HG02571 (cell line): ENCODE measurements at regions not wholly inside any gene's neighbourhood (a gene's known extent, or its start where the extent isn't known, plus 50 kb on each side); places are given as distances from the start of the nearest gene placed in this dataset.

Source experiments
- ATAC-seq: cut with Tn5 transposase; IDR thresholded peaks from one replicate; pipeline ENCODE4 v1.9.1; 2021; ENCODE audit warnings: mild to moderate bottlenecking, moderate library complexity; ENCODE audit not compliant: unreplicated experiment

- ATAC-seq: no peak
These were observed 986.3 kb downstream of the TFAP2A start for GRCh38 chr6:9428421-9429172.

- ATAC-seq: no peak
These were observed 986.8 kb upstream of the SLC35B3 start for GRCh38 chr6:9422138-9422537.

- ATAC-seq: no peak
These were observed 985.1 kb upstream of the SLC35B3 start for GRCh38 chr6:9420316-9421015.

- no peak for ATAC-seq
These were observed 982.1 kb upstream of the SLC35B3 start for GRCh38 chr6:9417400-9417799.

GRCh38 chr6:9412951-9413559, 977.7 kb upstream of the SLC35B3 start:
- ATAC-seq: no peak

GRCh38 chr6:9409126-9409525, 973.8 kb upstream of the SLC35B3 start:
- no peak for ATAC-seq

GRCh38 chr6:9408402-9409117, 973.2 kb upstream of the SLC35B3 start:
- no peak for ATAC-seq

- no peak for ATAC-seq
These were observed 970.5 kb upstream of the SLC35B3 start for GRCh38 chr6:9405825-9406224.

- ATAC-seq: no peak
These were observed 970.0 kb upstream of the SLC35B3 start for GRCh38 chr6:9405369-9405768.

GRCh38 chr6:9404351-9405146, 969.2 kb upstream of the SLC35B3 start:
- ATAC-seq: no peak

GRCh38 chr6:9403736-9404135, 968.4 kb upstream of the SLC35B3 start:
- ATAC-seq: no peak

- ATAC-seq: no peak
These were observed 966.6 kb upstream of the SLC35B3 start for GRCh38 chr6:9401960-9402359.

GRCh38 chr6:9399916-9400315, 964.6 kb upstream of the SLC35B3 start:
- no peak for ATAC-seq

- ATAC-seq: no peak
These were observed 963.5 kb upstream of the SLC35B3 start for GRCh38 chr6:9398767-9399373.

- ATAC-seq: no peak
These were observed 962.9 kb upstream of the SLC35B3 start for GRCh38 chr6:9398071-9398766.

GRCh38 chr6:9388596-9388995, 953.3 kb upstream of the SLC35B3 start:
- no peak for ATAC-seq

- no peak for ATAC-seq
These were observed 945.2 kb upstream of the SLC35B3 start for GRCh38 chr6:9380568-9380967.

- no peak for ATAC-seq
These were observed 938.0 kb upstream of the SLC35B3 start for GRCh38 chr6:9373308-9373707.

- ATAC-seq: no peak
These were observed 935.1 kb upstream of the SLC35B3 start for GRCh38 chr6:9370480-9370879.

- no peak for ATAC-seq
These were observed 930.0 kb upstream of the SLC35B3 start for GRCh38 chr6:9365378-9365777.
